Uterus (tissue), 2 donors: ENCODE measurements at regions not wholly inside any gene's neighbourhood (a gene's known extent, or its start where the extent isn't known, plus 50 kb on each side); places are given as distances from the start of the nearest gene placed in this dataset.

Experiments
- CTCF ChIP-seq, 4 experiments: fragments of 200-600 bp in 2 of 4; fragments of 450-650 bp in 2 of 4; sonication (generic) in 2 of 4; IDR thresholded peaks; one replicate each; pipeline ENCODE4 v1.5.1; 2016 to 2019; ENCODE audit warnings: antibody characterized with exemption in 4 of 4, mild to moderate bottlenecking in 2 of 4, moderate library complexity in 1 of 4
- POLR2A ChIP-seq, 2 donors: fragments of 450-650 bp; IDR thresholded peaks; one replicate each; pipeline ENCODE4 v1.6.1; 2016; ENCODE audit warnings: antibody characterized with exemption in 2 of 2, mild to moderate bottlenecking in 1 of 2, moderate library complexity in 1 of 2

GRCh38 chr13:85710545-85710944 is 88.7 kb downstream of the SLITRK6 start:
- no peak for TF ChIP-seq CTCF (IDR thresholded peaks at IDR 0.05)
- no peak for TF ChIP-seq POLR2A (IDR thresholded peaks at IDR 0.05)
